WTC11 (cell line): ENCODE measurements at regions not wholly inside any gene's neighbourhood (a gene's known extent, or its start where the extent isn't known, plus 50 kb on each side); places are given as distances from the start of the nearest gene placed in this dataset.

ENCODE experiments used
- ATAC-seq: fragments of 200-7000 bp; cut with Tn5 transposase; 2 replicates; pipeline ENCODE4 v1.10.0; 2021; ENCODE audit warnings: mild to moderate bottlenecking, moderate library complexity
- CTCF ChIA-PET: fragments of 300-600 bp; sonication (Branson Sonifier 250); formaldehyde crosslinking; loops from one replicate; lab custom pipeline; 2021; ENCODE audit warnings: antibody characterized with exemption; lab: Charles Lee
- POLR2A ChIA-PET: fragments of 350-600 bp; sonication (Branson Sonifier 250); formaldehyde crosslinking; loops from one replicate; lab custom pipeline; 2021; ENCODE audit warnings: antibody characterized with exemption; lab: Charles Lee
- DNase-seq: peaks from one replicate; pipeline ENCODE4 v3.0.0; 2021; ENCODE audit warnings: low spot score
- H3K27ac Mint-ChIP-seq: 2 replicates; pipeline ENCODE4 v1.8.0; 2021; ENCODE audit warnings: mixed read lengths
- H3K27me3 Mint-ChIP-seq: 2 replicates; pipeline ENCODE4 v1.8.0; 2021; ENCODE audit warnings: low read depth, mild to moderate bottlenecking, moderate library complexity, mixed read lengths
- H3K36me3 Mint-ChIP-seq: 2 replicates; pipeline ENCODE4 v1.8.0; 2021; ENCODE audit warnings: mixed read lengths
- H3K4me1 Mint-ChIP-seq: 2 replicates; pipeline ENCODE4 v1.8.0; 2022; ENCODE audit warnings: mixed read lengths
- H3K4me3 Mint-ChIP-seq: 2 replicates; pipeline ENCODE4 v1.8.0; 2021; ENCODE audit warnings: mild to moderate bottlenecking, moderate library complexity, mixed read lengths
- H3K9me3 Mint-ChIP-seq: 2 replicates; pipeline ENCODE4 v1.8.0; 2021; ENCODE audit warnings: mixed read lengths
- ARID4B ChIP-seq: sonication (generic); formaldehyde crosslinking; IDR thresholded peaks from 2 replicates; pipeline ENCODE4 v1.8.0; 2023; ENCODE audit warnings: missing genetic modification reagents, mild to moderate bottlenecking, borderline replicate concordance
- CDX4 ChIP-seq: fragments of 250-450 bp; sonication (Bioruptor Pico); IDR thresholded peaks from 2 replicates; pipeline ENCODE4 v1.9.0; 2021; ENCODE audit warnings: moderate library complexity, mild to moderate bottlenecking, inconsistent platforms, borderline replicate concordance
- ESRRA ChIP-seq: sonication (generic); formaldehyde crosslinking; IDR thresholded peaks from 2 replicates; pipeline ENCODE4 v1.8.1; 2022; ENCODE audit warnings: mild to moderate bottlenecking, missing genetic modification reagents, borderline replicate concordance
- FOXJ3 ChIP-seq: sonication (generic); formaldehyde crosslinking; IDR thresholded peaks from 2 replicates; pipeline ENCODE4 v1.9.0; 2021; ENCODE audit warnings: missing genetic modification reagents, mild to moderate bottlenecking, borderline replicate concordance
- HMGA2 ChIP-seq: fragments of 250-450 bp; sonication (Bioruptor Pico); IDR thresholded peaks from 2 replicates; pipeline ENCODE4 v1.4.0; 2021; ENCODE audit warnings: mild to moderate bottlenecking, moderate library complexity
- IRF1 ChIP-seq: sonication (generic); formaldehyde crosslinking; IDR thresholded peaks from 2 replicates; pipeline ENCODE4 v1.8.0; 2023; ENCODE audit warnings: missing genetic modification reagents
- MLX ChIP-seq: sonication (generic); formaldehyde crosslinking; IDR thresholded peaks from 2 replicates; pipeline ENCODE4 v1.8.1; 2023; ENCODE audit warnings: mild to moderate bottlenecking, missing genetic modification reagents, moderate library complexity
- MXD4 ChIP-seq: fragments of 250-450 bp; sonication (Bioruptor Pico); IDR thresholded peaks from 2 replicates; pipeline ENCODE4 v1.8.0; 2021; ENCODE audit warnings: mild to moderate bottlenecking, moderate library complexity, borderline replicate concordance
- PREB ChIP-seq: sonication (generic); formaldehyde crosslinking; IDR thresholded peaks from 2 replicates; pipeline ENCODE4 v1.8.1; 2022; ENCODE audit warnings: mild to moderate bottlenecking, missing genetic modification reagents, moderate library complexity, borderline replicate concordance
- SP1 ChIP-seq: sonication (generic); formaldehyde crosslinking; conservative IDR thresholded peaks from 2 replicates; pipeline ENCODE4 v1.8.1; 2022; ENCODE audit warnings: missing genetic modification reagents
- STAT6 ChIP-seq: sonication (generic); formaldehyde crosslinking; conservative IDR thresholded peaks from 2 replicates; pipeline ENCODE4 v1.8.1; 2023; ENCODE audit warnings: mild to moderate bottlenecking, low read depth, missing genetic modification reagents, moderate library complexity
- ZMAT4 ChIP-seq: fragments of 250-450 bp; sonication (Bioruptor Pico); IDR thresholded peaks from 2 replicates; pipeline ENCODE4 v1.9.0; 2021; ENCODE audit warnings: mild to moderate bottlenecking
- ZNF416 ChIP-seq: fragments of 250-450 bp; sonication (Bioruptor Pico); IDR thresholded peaks from 2 replicates; pipeline ENCODE4 v1.9.0; 2021; ENCODE audit warnings: mild to moderate bottlenecking, inconsistent platforms

- no peak for TF ChIP-seq MXD4 (CRISPR knock-in tag)
- no peak for TF ChIP-seq ESRRA (CRISPR knock-in tag)
- TF ChIP-seq ZNF416 (CRISPR knock-in tag): no peak
- TF ChIP-seq MLX (CRISPR knock-in tag): no peak
- no peak for TF ChIP-seq SP1 (CRISPR knock-in tag)
- TF ChIP-seq IRF1: no peak
- no peak for TF ChIP-seq STAT6 (CRISPR knock-in tag)
- no peak for TF ChIP-seq PREB (CRISPR knock-in tag)
- no peak for TF ChIP-seq HMGA2 (CRISPR knock-in tag)
- no peak for TF ChIP-seq ARID4B (CRISPR knock-in tag)
- H3K4me1 Mint-ChIP-seq: no peaks in the 10 kb centered on the region
- no peak for DNase-seq
- no peaks in the 10 kb centered on the region for H3K36me3 Mint-ChIP-seq
- peaks cover 5% of the 10 kb centered on the region for H3K9me3 Mint-ChIP-seq
- ChIA-PET POLR2A (no interaction called here), CTCF (no interaction called here)
- H3K27me3 Mint-ChIP-seq: peaks cover 3% of the 10 kb centered on the region; the same call in 1 of the 2 replicates
- no peak for ATAC-seq
- no peak overlapping the region for H3K27ac Mint-ChIP-seq
- no peak overlapping the region for H3K4me3 Mint-ChIP-seq
Measured at GRCh38 chr6:21461844-21462518, 131.6 kb upstream of the SOX4 start.

- TF ChIP-seq ZMAT4 (CRISPR knock-in tag) (no peak), CDX4 (CRISPR knock-in tag) (no peak), FOXJ3 (CRISPR knock-in tag) (no peak)
- TF ChIP-seq, all 79 proteins: peak for 0
- Mint-ChIP-seq H3K4me3 (no peak overlapping the region), H3K9me3 (peaks cover 5% of the 10 kb centered on the region), H3K27ac (no peak overlapping the region), H3K4me1 (no peaks in the 10 kb centered on the region), H3K27me3 (peaks cover 3% of the 10 kb centered on the region; the same call in 1 of the 2 replicates), H3K36me3 (no peaks in the 10 kb centered on the region)
- DNase-seq (no peak), ATAC-seq (no peak)
- POLR2A ChIA-PET: interaction anchor here (0.7 kb wide), 1 partner anchor 594 kb away, joined by 7 read pairs; no protein-coding TSS in a partner anchor
- CTCF ChIA-PET: no interaction called here
Measured at GRCh38 chr6:21462519-21462852, 131.1 kb upstream of the SOX4 start.
